Ishikawa (cell line): ENCODE measurements at regions not wholly inside any gene's neighbourhood (a gene's known extent, or its start where the extent isn't known, plus 50 kb on each side); places are given as distances from the start of the nearest gene placed in this dataset.

Source experiments
- CEBPB ChIP-seq: IDR thresholded peaks from 2 replicates; pipeline ENCODE4 v1.6.1; 2012
- CREB1 ChIP-seq: IDR thresholded peaks from 2 replicates; pipeline ENCODE4 v1.6.1; 2012; ENCODE audit warnings: low read depth
- EP300 ChIP-seq: IDR thresholded peaks from 2 replicates; pipeline ENCODE4 v1.6.1; 2012; ENCODE audit warnings: borderline replicate concordance
- FOXM1 ChIP-seq: IDR thresholded peaks from 2 replicates; pipeline ENCODE4 v1.6.1; 2012; ENCODE audit warnings: low read depth, borderline replicate concordance
- MAX ChIP-seq: IDR thresholded peaks from 2 replicates; pipeline ENCODE4 v1.6.1; 2012
- NFIC ChIP-seq: IDR thresholded peaks from 2 replicates; pipeline ENCODE4 v1.6.1; 2012
- RAD21 ChIP-seq: IDR thresholded peaks from 2 replicates; pipeline ENCODE4 v1.6.1; 2012; ENCODE audit warnings: low read depth
- REST ChIP-seq: IDR thresholded peaks from 2 replicates; pipeline ENCODE4 v1.6.1; 2012; ENCODE audit warnings: low read depth, mild to moderate bottlenecking
- TAF1 ChIP-seq: IDR thresholded peaks from 2 replicates; pipeline ENCODE4 v1.6.1; 2012; ENCODE audit warnings: low read depth, mild to moderate bottlenecking
- TCF12 ChIP-seq: IDR thresholded peaks from 2 replicates; pipeline ENCODE4 v1.6.1; 2012; ENCODE audit warnings: low read depth
- TEAD4 ChIP-seq: IDR thresholded peaks from 2 replicates; pipeline ENCODE4 v1.6.1; 2012
- USF1 ChIP-seq: IDR thresholded peaks from 2 replicates; pipeline ENCODE4 v1.6.1; 2012
- YY1 ChIP-seq: IDR thresholded peaks from 2 replicates; pipeline ENCODE4 v1.6.1; 2012; ENCODE audit warnings: low read depth
- ZBTB7A ChIP-seq: IDR thresholded peaks from 2 replicates; pipeline ENCODE4 v1.6.1; 2012; ENCODE audit warnings: low read depth

- TF ChIP-seq CREB1, result no peak
- no peak for TF ChIP-seq MAX
- TF ChIP-seq ZBTB7A, result no peak
- TF ChIP-seq NFIC, result no peak
- TF ChIP-seq CEBPB, result no peak
- no peak for TF ChIP-seq FOXM1
- no peak for TF ChIP-seq RAD21
Measured at GRCh38 chr2:201974171-201975100, 59.2 kb upstream of the FZD7 start.

GRCh38 chr2:201975434-201975833 is 58.2 kb upstream of the FZD7 start:
- no peak for TF ChIP-seq YY1
- no peak for TF ChIP-seq TCF12
- no peak for TF ChIP-seq MAX
- no peak for TF ChIP-seq ZBTB7A
- no peak for TF ChIP-seq TEAD4
- no peak for TF ChIP-seq FOXM1
- TF ChIP-seq NFIC, result no peak

GRCh38 chr2:201975964-201976612 is 57.6 kb upstream of the FZD7 start:
- no peak for TF ChIP-seq TEAD4

GRCh38 chr2:201977651-201978050 is 56.0 kb upstream of the FZD7 start:
- TF ChIP-seq USF1, result no peak
- peak; percentile 77 for TF ChIP-seq TEAD4
- TF ChIP-seq TCF12, result 0 out of 2 replicates have a peak, but pooled peaks have one; percentile 25
- peak; percentile 40; the same call in 1 of the 2 replicates for TF ChIP-seq NFIC
- TF ChIP-seq TAF1, result no peak
- no peak for TF ChIP-seq REST
- no peak for TF ChIP-seq YY1

- TF ChIP-seq USF1 (no peak), CEBPB (no peak), MAX (no peak), REST (no peak), EP300 (no peak), TCF12 (no peak), FOXM1 (no peak), TAF1 (no peak), RAD21 (no peak), NFIC (no peak), YY1 (no peak)
Measured at GRCh38 chr2:201978333-201978732, 55.3 kb upstream of the FZD7 start.

- TF ChIP-seq TEAD4, result no peak
- TF ChIP-seq NFIC, result peak; percentile 71
- TF ChIP-seq USF1, result no peak
- TF ChIP-seq MAX, result no peak
- TF ChIP-seq EP300, result no peak
Measured at GRCh38 chr2:201978986-201979385, 54.7 kb upstream of the FZD7 start.
